HepG2 (cell line): ENCODE measurements at regions not wholly inside any gene's neighbourhood (a gene's known extent, or its start where the extent isn't known, plus 50 kb on each side); places are given as distances from the start of the nearest gene placed in this dataset.

Experiments
- ATAC-seq: fragments of 200-7000 bp; cut with Tn5 transposase; 3 replicates; pipeline ENCODE4 v1.9.1; 2020; ENCODE audit warnings: mild to moderate bottlenecking, moderate library complexity
- BruUV-seq: library from RNA; stranded (reverse); fragments of 400-500 nt; replicated peaks from 2 replicates; lab custom pipeline; 2021; lab: Mats Ljungman, UMichigan
- CTCF ChIA-PET: fragments of 300-600 bp; formaldehyde crosslinking; extraction: SDS; loops from one replicate; lab custom pipeline; 2021; ENCODE audit warnings: low total read pairs, inconsistent platforms, low intra/inter-chr PET ratio; lab: Yijun Ruan, JAX
- POLR2A ChIA-PET: fragments of 350-600 bp; sonication (Branson Sonifier 250); formaldehyde crosslinking; loops from one replicate; lab custom pipeline; 2020; ENCODE audit warnings: antibody characterized with exemption, inconsistent platforms; lab: Yijun Ruan, JAX
- DNase-seq: peaks from one replicate; pipeline ENCODE4 v3.0.0-alpha.2; 2015; ENCODE audit warnings: low spot score
- FAIRE-seq: peaks from 3 replicates; lab custom pipeline; 2011; peaks lifted over from hg19 to GRCh38; lab: Jason Lieb, UNC
- H2AFZ ChIP-seq: one replicate; pipeline ENCODE4 v1.6.1; 2011; ENCODE audit warnings: low read length, inconsistent platforms
- H3K27ac ChIP-seq: fragments of 300-600 bp; 3 replicates; pipeline ENCODE4 v1.8.0; 2011; ENCODE audit warnings: mixed run types, mild to moderate bottlenecking, mixed read lengths, low read length, inconsistent platforms; ENCODE audit not compliant: insufficient read depth; ENCODE audit errors: extremely low read length
- H3K27me3 ChIP-seq, 2 experiments: fragments of 200-600 bp in 1 of 2; 2 replicates in 1 of 2; 3 replicates in 1 of 2; pipeline versions ENCODE4 v1.6.0 to v1.8.0; 2011; ENCODE audit warnings: low read length in 2 of 2, mild to moderate bottlenecking in 2 of 2, moderate library complexity in 2 of 2, inconsistent platforms in 1 of 2; ENCODE audit not compliant: insufficient read depth in 2 of 2, control insufficient read depth in 1 of 2
- H3K36me3 ChIP-seq, 2 experiments: fragments of 200-600 bp in 1 of 2; replicated peaks in 1 of 2; 2 replicates in 1 of 2; 3 replicates in 1 of 2; pipeline versions ENCODE4 v1.5.1 to v1.8.0; 2011; ENCODE audit warnings: low read length in 2 of 2, inconsistent platforms in 1 of 2; ENCODE audit not compliant: insufficient read depth in 2 of 2, control insufficient read depth in 1 of 2
- H3K4me1 ChIP-seq: 2 replicates; pipeline ENCODE4 v1.5.1; 2012; ENCODE audit warnings: low read length, inconsistent platforms; ENCODE audit not compliant: insufficient read depth
- H3K4me2 ChIP-seq: 2 replicates; pipeline ENCODE4 v1.6.0; 2011; ENCODE audit warnings: low read depth, low read length, inconsistent platforms
- H3K4me3 ChIP-seq, 3 experiments: fragments of 200-600 bp in 1 of 3; sonication (generic), shearing (Covaris generic) in 1 of 3; replicated peaks in 1 of 3; 2 replicates each; pipeline ENCODE4 v1.5.1; 2011 to 2016; ENCODE audit warnings: low read length in 3 of 3, inconsistent platforms in 2 of 3, low read depth in 2 of 3, mild to moderate bottlenecking in 2 of 3, control low read depth in 1 of 3, mixed read lengths in 1 of 3; ENCODE audit not compliant: insufficient read depth in 1 of 3
- H3K79me2 ChIP-seq: one replicate; pipeline ENCODE4 v1.6.1; 2011; ENCODE audit warnings: low read length, inconsistent platforms; ENCODE audit not compliant: insufficient read depth
- H3K9ac ChIP-seq: 2 replicates; pipeline ENCODE4 v1.6.0; 2011; ENCODE audit warnings: mild to moderate bottlenecking, low read depth, low read length, inconsistent platforms; ENCODE audit not compliant: insufficient read depth
- H3K9me3 ChIP-seq: 2 replicates; pipeline ENCODE4 v1.5.1; 2012; ENCODE audit warnings: mild to moderate bottlenecking, low read length
- H4K20me1 ChIP-seq: 2 replicates; pipeline ENCODE4 v1.6.0; 2011; ENCODE audit warnings: inconsistent platforms, mild to moderate bottlenecking, low read length, moderate library complexity; ENCODE audit not compliant: insufficient read depth
- FOXP1 ChIP-seq, 2 experiments: fragments of 450-650 bp in 1 of 2; IDR thresholded peaks; 2 replicates each; pipeline ENCODE4 v1.6.1; 2017 to 2018; ENCODE audit warnings: antibody characterized with exemption in 1 of 2
- GATAD2A ChIP-seq: IDR thresholded peaks from 2 replicates; pipeline ENCODE4 v1.6.1; 2016
- GFI1 ChIP-seq: sonication (generic); formaldehyde crosslinking; IDR thresholded peaks from 2 replicates; pipeline ENCODE4 v1.5.0; 2020; ENCODE audit warnings: missing genetic modification reagents, mild to moderate bottlenecking, borderline replicate concordance
- HDAC2 ChIP-seq: sonication (generic); formaldehyde crosslinking; IDR thresholded peaks from 2 replicates; pipeline ENCODE4 v1.4.0; 2020; ENCODE audit warnings: missing genetic modification reagents
- KLF6 ChIP-seq: IDR thresholded peaks from 2 replicates; pipeline ENCODE4 v1.8.0; 2016; ENCODE audit warnings: missing biosample characterization, missing genetic modification reagents
- NFIC ChIP-seq: IDR thresholded peaks from 2 replicates; pipeline ENCODE4 v1.6.1; 2012; ENCODE audit warnings: mild to moderate bottlenecking, low read length, inconsistent platforms
- PITX1 ChIP-seq: sonication (generic); formaldehyde crosslinking; IDR thresholded peaks from 2 replicates; pipeline ENCODE4 v1.5.1; 2020; ENCODE audit warnings: mild to moderate bottlenecking, missing genetic modification reagents
- POLR2G ChIP-seq: fragments of 200-400 bp; formaldehyde crosslinking; IDR thresholded peaks from 2 replicates; pipeline ENCODE4 v1.6.1; 2018; ENCODE audit warnings: mild to moderate bottlenecking, low read depth, low read length, moderate library complexity
- RFXANK ChIP-seq: IDR thresholded peaks from 2 replicates; pipeline ENCODE4 v1.6.1; 2016
- RFXAP ChIP-seq: sonication (generic); formaldehyde crosslinking; IDR thresholded peaks from 2 replicates; pipeline ENCODE4 v1.4.0; 2020; ENCODE audit warnings: missing genetic modification reagents, borderline replicate concordance
- SALL1 ChIP-seq: sonication (generic); formaldehyde crosslinking; IDR thresholded peaks from 2 replicates; pipeline ENCODE4 v1.8.0; 2022; ENCODE audit warnings: mild to moderate bottlenecking, missing genetic modification reagents
- SOX13 ChIP-seq, 3 experiments: fragments of 450-650 bp in 1 of 3; sonication (generic) in 1 of 3; formaldehyde crosslinking in 1 of 3; IDR thresholded peaks in 2 of 3; conservative IDR thresholded peaks in 1 of 3; 2 replicates each; pipeline versions ENCODE4 v1.5.0 to v1.6.1; 2016 to 2020; ENCODE audit warnings: antibody characterized with exemption in 1 of 3, mild to moderate bottlenecking in 1 of 3, missing compliant biosample characterization in 1 of 3, missing genetic modification reagents in 1 of 3, moderate library complexity in 1 of 3
- SOX5 ChIP-seq: IDR thresholded peaks from 2 replicates; pipeline ENCODE4 v1.6.1; 2016; ENCODE audit warnings: borderline replicate concordance
- SOX6 ChIP-seq, 2 experiments: fragments of 450-650 bp in 1 of 2; sonication (generic) in 1 of 2; formaldehyde crosslinking in 1 of 2; IDR thresholded peaks; 2 replicates each; pipeline versions ENCODE4 v1.4.0 to v1.6.1; 2017 to 2020; ENCODE audit warnings: antibody characterized with exemption in 1 of 2, mild to moderate bottlenecking in 1 of 2, missing genetic modification reagents in 1 of 2
- TBX2 ChIP-seq: sonication (generic); formaldehyde crosslinking; IDR thresholded peaks from 2 replicates; pipeline ENCODE4 v1.5.0; 2020; ENCODE audit warnings: missing genetic modification reagents, mild to moderate bottlenecking, borderline replicate concordance
- WGBS: methylation state at CpG from one replicate; pipeline ENCODE4 v1.1.6; 2017; ENCODE audit warnings: low lambda C conversion rate; 5-methylcytosine and 5-hydroxymethylcytosine counted together
- in situ Hi-C: cut with HindIII; loops from 2 replicates; pipeline ENCODE4 v1.10.0; 2017; ENCODE audit warnings: low pct_unique_long_range_greater_than_20kb; ENCODE audit not compliant: extremely low pct_ligation_motif_present
- intact Hi-C: fragments of 100-400 bp; cut with micrococcal nuclease; formaldehyde crosslinking; loops from one replicate; pipeline ENCODE4 v1.10.0; 2022; ENCODE audit not compliant: unreplicated experiment
- TF ChIP-seq, protein P1 (sequence below): sonication (generic); formaldehyde crosslinking; IDR thresholded peaks from 2 replicates; pipeline ENCODE4 v1.4.0; 2020; ENCODE audit warnings: missing genetic modification reagents
- TF ChIP-seq, protein P2 (sequence below), 2 experiments: sonication (generic) in 1 of 2; formaldehyde crosslinking in 1 of 2; IDR thresholded peaks; 2 replicates each; pipeline versions ENCODE4 v1.4.0 to v1.6.1; 2018 to 2020; ENCODE audit warnings: missing genetic modification reagents in 2 of 2, borderline replicate concordance in 1 of 2, low read depth in 1 of 2, mild to moderate bottlenecking in 1 of 2, missing biosample characterization in 1 of 2

DNA sequence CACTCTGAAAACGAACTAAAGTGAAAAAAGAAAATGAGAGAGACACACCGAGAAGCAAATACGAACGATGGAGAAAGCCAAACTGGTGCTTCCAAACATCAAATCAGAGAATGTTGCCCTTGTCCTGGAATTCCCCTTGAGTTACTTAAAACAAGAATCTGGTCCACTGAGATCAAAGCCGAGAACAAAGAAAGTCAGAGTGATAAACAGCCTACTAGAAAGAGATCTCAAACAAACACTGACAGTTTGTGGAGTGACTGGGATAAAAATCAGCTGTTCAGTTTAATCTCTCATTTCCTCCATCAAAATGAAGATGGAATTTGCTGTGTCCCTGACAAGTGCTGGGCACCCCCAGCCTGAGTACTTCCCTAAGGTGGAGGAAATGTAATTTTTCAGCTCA lies 582.6 kb downstream of the NR2F1-AS1 start:
- intact Hi-C loops (no loop called here), in situ Hi-C loops (no loop called here)
- Histone ChIP-seq H3K27ac (peak overlapping the region; percentile 18), H3K9ac (no peak overlapping the region), H3K4me3 (no peak overlapping the region), H3K9me3 (peaks cover 16% of the 10 kb centered on the region), H3K79me2 (no peaks in the 10 kb centered on the region), H2AFZ (peak overlapping the region; percentile 83), H3K4me1 (peaks cover 21% of the 10 kb centered on the region), H3K4me2 (no peak overlapping the region; the same call in 1 of the 2 replicates), H4K20me1 (no peaks in the 10 kb centered on the region), H3K36me3 (no peaks in the 10 kb centered on the region), H3K27me3 (no peaks in the 10 kb centered on the region)
- ChIA-PET CTCF (no interaction called here), POLR2A (no interaction called here)
- ATAC-seq (peak; percentile 47; the same call in 1 of the 3 replicates), DNase-seq (peak; percentile 77), FAIRE-seq (no peak)
- BruUV-seq: no TSS peak
- WGBS: 50% methylated on average over 5 of the region's 5 CpGs
- TF ChIP-seq SALL1 (CRISPR knock-in tag): peak; percentile 35; the same call in 1 of the 2 replicates
- TF ChIP-seq FOXP1 (IDR thresholded peaks at IDR 0.05): no peak
- TF ChIP-seq FOXP1 (CRISPR knock-in tag; IDR thresholded peaks at IDR 0.05): peak; percentile 24; the same call in 1 of the 2 replicates
- 0 out of 2 replicates have a peak, but pooled peaks have one; percentile 63 for TF ChIP-seq NFIC
- 0 out of 2 replicates have a peak, but pooled peaks have one; percentile 8 for TF ChIP-seq GATAD2A (CRISPR knock-in tag)
- TF ChIP-seq SOX6 (IDR thresholded peaks at IDR 0.05): no peak
- TF ChIP-seq SOX6 (CRISPR knock-in tag; IDR thresholded peaks at IDR 0.05): peak; percentile 64
- TF ChIP-seq SOX13 (IDR thresholded peaks at IDR 0.05): no peak
- TF ChIP-seq SOX13 (CRISPR knock-in tag; conservative IDR thresholded peaks at IDR 0.05 in 1 of 2, IDR thresholded peaks at IDR 0.05 in 1 of 2): peak in 1 of 2 experiments; percentile 84; a peak in 2 of 4 replicates
- TF ChIP-seq TBX2 (CRISPR knock-in tag): peak; percentile 35; the same call in 1 of the 2 replicates
- no peak for TF ChIP-seq RFXANK (CRISPR knock-in tag)
- TF ChIP-seq HDAC2 (CRISPR knock-in tag): 0 out of 2 replicates have a peak, but pooled peaks have one; percentile 18
- TF ChIP-seq KLF6: no peak
- peak; percentile 69; the same call in 1 of the 2 replicates for TF ChIP-seq PITX1
- TF ChIP-seq, protein P1, sequence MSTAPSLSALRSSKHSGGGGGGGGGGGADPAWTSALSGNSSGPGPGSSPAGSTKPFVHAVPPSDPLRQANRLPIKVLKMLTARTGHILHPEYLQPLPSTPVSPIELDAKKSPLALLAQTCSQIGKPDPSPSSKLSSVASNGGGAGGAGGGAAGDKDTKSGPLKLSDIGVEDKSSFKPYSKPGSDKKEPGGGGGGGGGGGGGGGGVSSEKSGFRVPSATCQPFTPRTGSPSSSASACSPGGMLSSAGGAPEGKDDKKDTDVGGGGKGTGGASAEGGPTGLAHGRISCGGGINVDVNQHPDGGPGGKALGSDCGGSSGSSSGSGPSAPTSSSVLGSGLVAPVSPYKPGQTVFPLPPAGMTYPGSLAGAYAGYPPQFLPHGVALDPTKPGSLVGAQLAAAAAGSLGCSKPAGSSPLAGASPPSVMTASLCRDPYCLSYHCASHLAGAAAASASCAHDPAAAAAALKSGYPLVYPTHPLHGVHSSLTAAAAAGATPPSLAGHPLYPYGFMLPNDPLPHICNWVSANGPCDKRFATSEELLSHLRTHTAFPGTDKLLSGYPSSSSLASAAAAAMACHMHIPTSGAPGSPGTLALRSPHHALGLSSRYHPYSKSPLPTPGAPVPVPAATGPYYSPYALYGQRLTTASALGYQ: peak; percentile 48; the same call in 1 of the 2 replicates
- TF ChIP-seq POLR2G: no peak
- TF ChIP-seq RFXAP (CRISPR knock-in tag): no peak
- TF ChIP-seq GFI1 (CRISPR knock-in tag): 0 out of 2 replicates have a peak, but pooled peaks have one; percentile 50
- TF ChIP-seq SOX5 (CRISPR knock-in tag): peak; percentile 83
- TF ChIP-seq, protein P2, sequence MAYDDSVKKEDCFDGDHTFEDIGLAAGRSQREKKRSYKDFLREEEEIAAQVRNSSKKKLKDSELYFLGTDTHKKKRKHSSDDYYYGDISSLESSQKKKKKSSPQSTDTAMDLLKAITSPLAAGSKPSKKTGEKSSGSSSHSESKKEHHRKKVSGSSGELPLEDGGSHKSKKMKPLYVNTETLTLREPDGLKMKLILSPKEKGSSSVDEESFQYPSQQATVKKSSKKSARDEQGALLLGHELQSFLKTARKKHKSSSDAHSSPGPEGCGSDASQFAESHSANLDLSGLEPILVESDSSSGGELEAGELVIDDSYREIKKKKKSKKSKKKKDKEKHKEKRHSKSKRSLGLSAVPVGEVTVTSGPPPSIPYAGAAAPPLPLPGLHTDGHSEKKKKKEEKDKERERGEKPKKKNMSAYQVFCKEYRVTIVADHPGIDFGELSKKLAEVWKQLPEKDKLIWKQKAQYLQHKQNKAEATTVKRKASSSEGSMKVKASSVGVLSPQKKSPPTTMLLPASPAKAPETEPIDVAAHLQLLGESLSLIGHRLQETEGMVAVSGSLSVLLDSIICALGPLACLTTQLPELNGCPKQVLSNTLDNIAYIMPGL (CRISPR knock-in tag; IDR thresholded peaks at IDR 0.05; ENCODE audit: borderline replicate concordance in 1 of 2, low read depth in 1 of 2): no peak
